ENCODE measurements at regions not wholly inside any gene's neighbourhood (a gene's known extent, or its start where the extent isn't known, plus 50 kb on each side); places are given as distances from the start of the nearest gene placed in this dataset.

DNA sequence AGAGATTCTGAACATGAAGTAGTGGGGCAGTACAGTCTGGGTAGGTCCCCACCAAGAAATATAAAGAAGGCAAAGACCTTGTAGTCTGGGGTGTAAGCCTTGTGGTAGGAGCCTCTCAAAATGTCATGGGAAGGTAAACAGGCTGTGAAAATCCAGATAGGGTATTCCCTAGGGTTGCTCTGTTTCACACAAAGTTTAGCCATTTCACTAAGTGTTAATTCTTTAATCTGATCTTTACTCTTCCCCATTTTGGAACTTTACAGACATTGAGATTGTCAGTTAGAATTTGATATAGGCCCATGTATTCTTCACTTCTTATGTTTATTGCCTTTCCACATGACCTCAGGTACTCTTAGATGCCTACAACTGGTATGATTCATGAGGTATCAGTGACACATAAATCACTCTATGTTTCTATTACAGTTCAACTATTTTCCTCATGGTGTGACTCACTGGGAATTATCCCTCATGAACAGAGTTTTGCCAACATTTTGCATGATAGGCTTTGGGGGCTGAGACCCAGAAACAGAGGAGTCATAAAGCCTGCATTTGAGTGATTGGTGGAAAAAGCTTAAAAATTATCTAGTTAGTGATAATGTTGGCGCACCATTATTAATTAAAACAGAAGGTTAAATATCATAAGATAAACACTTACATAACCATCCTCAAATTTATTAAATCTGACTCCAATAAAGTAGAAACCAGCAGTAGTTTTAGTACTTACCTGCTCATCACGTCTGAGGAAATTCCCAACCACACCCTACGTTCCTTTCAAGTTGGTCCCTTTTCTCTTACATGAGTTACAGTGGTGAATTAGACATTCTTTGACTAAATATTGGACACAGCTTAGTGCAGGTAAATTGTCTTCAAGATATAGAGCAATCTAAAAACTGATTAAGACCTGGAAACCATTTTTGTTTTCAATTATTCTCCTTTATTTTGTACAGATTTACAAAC lies 399.8 kb upstream of the MEF2C start:
- Histone ChIP-seq H3K4me3 (ENCODE audit: low read depth, low read length) (no peak overlapping the region), H3K36me3 (ENCODE audit: control insufficient read depth, insufficient read depth, low read length) (no peaks in the 10 kb centered on the region), H3K4me1 (ENCODE audit: control insufficient read depth, insufficient read depth, low read length) (no peaks in the 10 kb centered on the region), H3K27me3 (ENCODE audit: control insufficient read depth, insufficient read depth, low read length) (no peaks in the 10 kb centered on the region), H3K27ac (ENCODE audit: low read depth, low read length) (no peak overlapping the region), H3K9me3 (ENCODE audit: control insufficient read depth, insufficient read depth, low read length) (no peaks in the 10 kb centered on the region)
- DNase-seq (ENCODE audit: low read depth in 4 of 6, low spot score in 6 of 6) = no peak
- no CpG with 5 or more reads among the region's 3 CpGs for WGBS (ENCODE audit: insufficient coverage)

DNA sequence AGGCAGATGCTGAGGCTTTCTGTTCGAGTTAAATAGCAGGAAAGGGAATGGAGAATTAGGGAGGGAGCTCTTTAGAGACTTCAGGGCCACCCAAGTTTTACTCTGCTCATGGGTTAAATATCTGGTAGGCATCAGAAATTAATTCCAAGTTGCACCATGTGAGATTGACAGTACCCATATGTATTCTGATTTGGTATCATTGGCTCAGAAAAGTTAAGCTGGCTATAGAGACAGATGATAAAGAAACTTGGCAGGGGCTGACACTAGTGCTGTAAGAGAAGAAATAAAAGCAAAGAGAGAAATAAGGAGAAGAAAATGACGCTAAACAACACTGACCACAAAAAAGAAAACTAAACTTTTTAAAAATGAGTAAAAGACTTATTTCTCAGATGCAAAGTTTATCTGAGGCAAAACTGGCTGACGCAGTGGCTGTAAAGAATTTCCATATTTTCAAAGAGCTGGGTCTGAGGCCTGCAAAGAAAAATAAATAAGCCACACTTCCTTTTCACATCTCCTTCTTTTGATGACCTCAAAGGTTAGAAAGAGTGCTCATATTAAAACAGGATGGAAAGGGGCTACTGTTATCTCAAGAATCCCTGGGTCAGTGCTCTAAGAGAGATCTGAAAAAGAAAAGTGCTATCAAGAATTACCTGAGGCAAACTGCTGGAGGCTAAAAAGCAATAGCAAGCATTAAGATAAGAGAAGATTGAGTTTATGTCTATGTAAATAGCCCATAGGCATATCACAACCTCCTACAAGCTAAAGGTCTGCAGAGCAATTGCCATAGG lies 399.0 kb upstream of the MEF2C start:
- DNase-seq (ENCODE audit: low read depth in 4 of 6, low spot score in 6 of 6) = no peak
- Histone ChIP-seq H3K4me3 (ENCODE audit: low read depth, low read length) (no peak overlapping the region), H3K36me3 (ENCODE audit: control insufficient read depth, insufficient read depth, low read length) (no peaks in the 10 kb centered on the region), H3K9me3 (ENCODE audit: control insufficient read depth, insufficient read depth, low read length) (no peaks in the 10 kb centered on the region), H3K4me1 (ENCODE audit: control insufficient read depth, insufficient read depth, low read length) (no peaks in the 10 kb centered on the region), H3K27me3 (ENCODE audit: control insufficient read depth, insufficient read depth, low read length) (no peaks in the 10 kb centered on the region), H3K27ac (ENCODE audit: low read depth, low read length) (no peak overlapping the region)
- 90% methylated on average over 1 of the region's 3 CpGs for WGBS (ENCODE audit: insufficient coverage)

GRCh38 chr5:89281211-89281610 lies 398.2 kb upstream of the MEF2C start:
- no peak overlapping the region for H3K4me3 ChIP-seq (ENCODE audit: low read depth, low read length)
- no peaks in the 10 kb centered on the region for H3K27me3 ChIP-seq (ENCODE audit: control insufficient read depth, insufficient read depth, low read length)
- no peaks in the 10 kb centered on the region for H3K36me3 ChIP-seq (ENCODE audit: control insufficient read depth, insufficient read depth, low read length)
- 96% methylated on average over 4 of the region's 5 CpGs for WGBS (ENCODE audit: insufficient coverage)
- no peak for DNase-seq (ENCODE audit: low read depth in 4 of 6, low spot score in 6 of 6)
- H3K27ac ChIP-seq (ENCODE audit: low read depth, low read length) = no peak overlapping the region
- no peaks in the 10 kb centered on the region for H3K4me1 ChIP-seq (ENCODE audit: control insufficient read depth, insufficient read depth, low read length)
- no peaks in the 10 kb centered on the region for H3K9me3 ChIP-seq (ENCODE audit: control insufficient read depth, insufficient read depth, low read length)

- no CpG with 5 or more reads among the region's 2 CpGs for WGBS (ENCODE audit: insufficient coverage)
- Histone ChIP-seq H3K27me3 (ENCODE audit: control insufficient read depth, insufficient read depth, low read length) (no peaks in the 10 kb centered on the region), H3K27ac (ENCODE audit: low read depth, low read length) (no peak overlapping the region), H3K36me3 (ENCODE audit: control insufficient read depth, insufficient read depth, low read length) (no peaks in the 10 kb centered on the region), H3K4me1 (ENCODE audit: control insufficient read depth, insufficient read depth, low read length) (no peaks in the 10 kb centered on the region), H3K9me3 (ENCODE audit: control insufficient read depth, insufficient read depth, low read length) (no peaks in the 10 kb centered on the region), H3K4me3 (ENCODE audit: low read depth, low read length) (no peak overlapping the region)
- DNase-seq (ENCODE audit: low read depth in 4 of 6, low spot score in 6 of 6) = no peak
Observed at GRCh38 chr5:89280103-89281037, 397.4 kb upstream of the MEF2C start.

- Histone ChIP-seq H3K27ac (ENCODE audit: low read depth, low read length) (no peak overlapping the region), H3K9me3 (ENCODE audit: control insufficient read depth, insufficient read depth, low read length) (no peaks in the 10 kb centered on the region), H3K4me1 (ENCODE audit: control insufficient read depth, insufficient read depth, low read length) (no peaks in the 10 kb centered on the region), H3K4me3 (ENCODE audit: low read depth, low read length) (no peak overlapping the region), H3K36me3 (ENCODE audit: control insufficient read depth, insufficient read depth, low read length) (no peaks in the 10 kb centered on the region), H3K27me3 (ENCODE audit: control insufficient read depth, insufficient read depth, low read length) (no peaks in the 10 kb centered on the region)
- WGBS (ENCODE audit: insufficient coverage) = 100% methylated on average over 1 of the region's 5 CpGs
- DNase-seq (ENCODE audit: low read depth in 4 of 6, low spot score in 6 of 6) = no peak
Observed at GRCh38 chr5:89279391-89280036, 396.5 kb upstream of the MEF2C start.

GRCh38 chr5:89277816-89278215 lies 394.8 kb upstream of the MEF2C start:
- no peaks in the 10 kb centered on the region for H3K27me3 ChIP-seq (ENCODE audit: control insufficient read depth, insufficient read depth, low read length)
- WGBS (ENCODE audit: insufficient coverage) = 100% methylated on average over 1 of the region's 4 CpGs
- no peak for DNase-seq (ENCODE audit: low read depth in 4 of 6, low spot score in 6 of 6)
- no peak overlapping the region for H3K27ac ChIP-seq (ENCODE audit: low read depth, low read length)
- H3K4me1 ChIP-seq (ENCODE audit: control insufficient read depth, insufficient read depth, low read length) = no peaks in the 10 kb centered on the region
- no peak overlapping the region for H3K4me3 ChIP-seq (ENCODE audit: low read depth, low read length)
- H3K9me3 ChIP-seq (ENCODE audit: control insufficient read depth, insufficient read depth, low read length) = no peaks in the 10 kb centered on the region
- no peaks in the 10 kb centered on the region for H3K36me3 ChIP-seq (ENCODE audit: control insufficient read depth, insufficient read depth, low read length)

DNA sequence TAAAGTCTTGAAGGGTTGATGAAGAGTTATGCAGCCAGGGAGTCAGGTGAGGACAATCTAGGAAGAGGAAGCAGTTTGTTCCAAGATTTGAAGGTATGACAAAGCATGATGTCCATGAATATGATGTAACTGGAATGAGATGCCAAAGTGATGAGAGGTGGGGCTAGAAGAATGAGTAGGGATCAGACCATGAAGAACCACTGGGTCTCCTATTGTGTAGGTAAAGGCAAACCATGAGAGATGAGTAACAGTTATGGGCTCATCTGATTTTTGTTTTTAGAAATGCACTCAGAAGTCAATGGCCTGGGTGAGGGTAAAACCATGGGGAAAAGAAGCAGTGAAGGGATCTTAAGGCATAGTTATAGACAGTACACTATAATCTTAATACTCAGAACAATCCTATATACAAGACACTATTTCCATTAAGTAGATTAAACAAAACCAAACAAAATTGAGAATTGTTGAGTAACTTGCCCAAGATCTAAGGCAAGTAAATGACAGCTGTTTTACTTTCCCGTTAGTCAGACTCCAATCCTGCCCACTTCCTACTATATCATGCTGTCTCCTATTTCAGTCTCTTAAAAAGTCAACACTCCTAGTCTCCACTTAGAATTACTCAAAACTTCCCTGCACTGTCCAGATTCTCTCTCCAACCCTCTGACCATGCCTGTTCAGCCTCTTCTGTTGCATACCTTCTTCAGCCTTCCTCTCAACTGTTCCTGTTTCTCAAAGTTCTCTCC lies 393.8 kb upstream of the MEF2C start:
- Histone ChIP-seq H3K27me3 (ENCODE audit: control insufficient read depth, insufficient read depth, low read length) (no peaks in the 10 kb centered on the region), H3K36me3 (ENCODE audit: control insufficient read depth, insufficient read depth, low read length) (no peaks in the 10 kb centered on the region), H3K4me1 (ENCODE audit: control insufficient read depth, insufficient read depth, low read length) (no peaks in the 10 kb centered on the region), H3K9me3 (ENCODE audit: control insufficient read depth, insufficient read depth, low read length) (no peaks in the 10 kb centered on the region), H3K4me3 (ENCODE audit: low read depth, low read length) (no peak overlapping the region), H3K27ac (ENCODE audit: low read depth, low read length) (no peak overlapping the region)
- WGBS (ENCODE audit: insufficient coverage) = 100% methylated on average over 1 of the region's 1 CpG
- DNase-seq (ENCODE audit: low read depth in 4 of 6, low spot score in 6 of 6) = no peak

- no peaks in the 10 kb centered on the region for H3K9me3 ChIP-seq (ENCODE audit: control insufficient read depth, insufficient read depth, low read length)
- H3K4me1 ChIP-seq (ENCODE audit: control insufficient read depth, insufficient read depth, low read length) = no peaks in the 10 kb centered on the region
- H3K27me3 ChIP-seq (ENCODE audit: control insufficient read depth, insufficient read depth, low read length) = no peaks in the 10 kb centered on the region
- H3K4me3 ChIP-seq (ENCODE audit: low read depth, low read length) = no peak overlapping the region
- no peak overlapping the region for H3K27ac ChIP-seq (ENCODE audit: low read depth, low read length)
- DNase-seq (ENCODE audit: low read depth in 4 of 6, low spot score in 6 of 6) = no peak
- WGBS (ENCODE audit: insufficient coverage) = 64% methylated on average over 2 of the region's 4 CpGs
- no peaks in the 10 kb centered on the region for H3K36me3 ChIP-seq (ENCODE audit: control insufficient read depth, insufficient read depth, low read length)
Observed at GRCh38 chr5:89275066-89275855, 392.3 kb upstream of the MEF2C start.
